Activated CD8-positive, alpha-beta memory T cell treated with anti-CD3 and anti-CD28 coated beads, Interleukin-2, amount 10 ng/mL, durations not matched to agents 7 days and 5 days (primary cell): ENCODE measurements at regions not wholly inside any gene's neighbourhood (a gene's known extent, or its start where the extent isn't known, plus 50 kb on each side); places are given as distances from the start of the nearest gene placed in this dataset.

ENCODE experiments used
- ATAC-seq: fragments of 150-1000 bp; cut with Tn5 transposase; one replicate; pipeline ENCODE4 v1.10.0; 2021; ENCODE audit warnings: moderate library complexity
- CTCF ChIA-PET: fragments of 350-600 bp; sonication (Branson Sonifier 250); formaldehyde crosslinking; loops from one replicate; lab custom pipeline; 2021; ENCODE audit warnings: antibody characterized with exemption; lab: Charles Lee
- DNase-seq: peaks from one replicate; pipeline ENCODE4 v3.0.0-alpha.2; 2020
- H3K27ac Mint-ChIP-seq: one replicate; pipeline ENCODE4 v1.8.0; 2021; ENCODE audit warnings: mild to moderate bottlenecking, mixed read lengths
- H3K27me3 Mint-ChIP-seq: one replicate; pipeline ENCODE4 v1.8.0; 2021; ENCODE audit warnings: mixed read lengths
- H3K36me3 Mint-ChIP-seq: one replicate; pipeline ENCODE4 v1.8.0; 2021; ENCODE audit warnings: mild to moderate bottlenecking, mixed read lengths
- H3K4me1 Mint-ChIP-seq: one replicate; pipeline ENCODE4 v1.8.0; 2021; ENCODE audit warnings: mixed read lengths
- H3K4me3 Mint-ChIP-seq: one replicate; pipeline ENCODE4 v1.8.0; 2021; ENCODE audit warnings: mild to moderate bottlenecking, moderate library complexity, mixed read lengths
- H3K9me3 Mint-ChIP-seq: one replicate; pipeline ENCODE4 v1.8.0; 2022; ENCODE audit warnings: low read depth, mixed read lengths

DNA sequence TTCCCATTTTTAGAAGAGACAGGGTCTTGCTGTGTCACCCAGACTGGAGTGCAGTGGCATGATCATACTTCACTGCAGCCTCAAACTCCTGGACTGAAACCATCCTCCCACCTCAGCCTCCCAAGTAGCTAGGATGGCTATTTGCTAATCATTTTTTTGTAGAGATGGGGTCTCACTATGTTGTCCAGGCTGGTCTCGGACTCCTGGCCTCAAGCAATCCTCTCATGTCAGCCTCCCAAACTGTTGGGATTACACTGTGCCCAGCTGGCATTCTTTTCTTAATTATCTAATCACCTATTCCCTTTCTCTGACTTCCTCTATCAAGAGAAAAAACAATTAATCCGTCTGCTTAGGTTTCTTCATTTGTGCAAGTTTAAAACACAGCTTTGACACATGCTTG is 172.5 kb upstream of the TRIM24 start:
- Mint-ChIP-seq H3K4me1 (no peaks in the 10 kb centered on the region), H3K27me3 (peaks cover 2% of the 10 kb centered on the region), H3K9me3 (no peaks in the 10 kb centered on the region), H3K27ac (no peak overlapping the region), H3K36me3 (no peaks in the 10 kb centered on the region), H3K4me3 (no peak overlapping the region)
- DNase-seq (no peak), ATAC-seq (no peak)
- CTCF ChIA-PET, result no interaction called here

DNA sequence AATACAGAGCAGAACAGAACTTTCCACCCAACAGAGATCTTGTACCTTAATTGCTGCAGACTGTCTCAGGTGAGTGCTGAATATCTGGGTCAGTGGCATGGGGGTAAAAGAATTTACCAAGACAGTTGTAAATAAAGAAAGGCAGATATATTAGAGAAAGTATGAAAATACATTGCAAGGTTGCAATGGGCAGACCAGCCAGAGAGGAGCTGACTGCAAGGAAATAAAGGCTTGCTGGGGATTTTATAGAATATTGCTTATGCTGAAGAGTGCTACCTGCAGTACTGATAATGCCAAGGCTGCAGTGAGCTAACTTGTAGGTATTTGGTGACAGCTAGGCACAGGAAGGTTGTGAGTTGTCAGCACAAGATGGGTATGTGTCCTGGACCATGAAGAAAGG is 171.0 kb upstream of the TRIM24 start:
- Mint-ChIP-seq H3K4me1 (no peaks in the 10 kb centered on the region), H3K27ac (no peak overlapping the region), H3K9me3 (no peaks in the 10 kb centered on the region), H3K4me3 (no peak overlapping the region), H3K36me3 (no peaks in the 10 kb centered on the region), H3K27me3 (no peaks in the 10 kb centered on the region)
- ATAC-seq (no peak), DNase-seq (no peak)
- CTCF ChIA-PET, result no interaction called here

- no peak overlapping the region for H3K27ac Mint-ChIP-seq
- no peaks in the 10 kb centered on the region for H3K27me3 Mint-ChIP-seq
- H3K9me3 Mint-ChIP-seq, result no peaks in the 10 kb centered on the region
- H3K36me3 Mint-ChIP-seq, result no peaks in the 10 kb centered on the region
- ATAC-seq (no peak), DNase-seq (no peak)
- no peak overlapping the region for H3K4me3 Mint-ChIP-seq
- no peaks in the 10 kb centered on the region for H3K4me1 Mint-ChIP-seq
- CTCF ChIA-PET, result no interaction called here
These were observed 170.2 kb upstream of the TRIM24 start for GRCh38 chr7:138289864-138290263.

- H3K27me3 Mint-ChIP-seq, result no peaks in the 10 kb centered on the region
- no peak for ATAC-seq
- H3K4me1 Mint-ChIP-seq, result no peaks in the 10 kb centered on the region
These were observed 167.1 kb upstream of the TRIM24 start for GRCh38 chr7:138292951-138293350.

GRCh38 chr7:138295049-138295637 is 164.9 kb upstream of the TRIM24 start:
- Mint-ChIP-seq H3K27ac (no peak overlapping the region), H3K4me1 (no peaks in the 10 kb centered on the region), H3K27me3 (no peaks in the 10 kb centered on the region), H3K4me3 (no peak overlapping the region), H3K9me3 (no peaks in the 10 kb centered on the region), H3K36me3 (no peaks in the 10 kb centered on the region)
- ATAC-seq (no peak), DNase-seq (no peak)
- CTCF ChIA-PET, result no interaction called here

More at GRCh38 chr7:138292951-138293350, 167.1 kb upstream of the TRIM24 start:
- Mint-ChIP-seq H3K4me3 (no peak overlapping the region), H3K9me3 (no peaks in the 10 kb centered on the region), H3K36me3 (no peaks in the 10 kb centered on the region), H3K27ac (no peak overlapping the region)
- DNase-seq, result no peak
- CTCF ChIA-PET, result no interaction called here

GRCh38 chr7:138297526-138297925 is 162.5 kb upstream of the TRIM24 start:
- no peak for DNase-seq
- Mint-ChIP-seq H3K36me3 (no peaks in the 10 kb centered on the region), H3K9me3 (no peaks in the 10 kb centered on the region), H3K27ac (no peak overlapping the region), H3K4me3 (no peak overlapping the region), H3K27me3 (no peaks in the 10 kb centered on the region), H3K4me1 (no peaks in the 10 kb centered on the region)
- no peak for ATAC-seq
- CTCF ChIA-PET, result no interaction called here

DNA sequence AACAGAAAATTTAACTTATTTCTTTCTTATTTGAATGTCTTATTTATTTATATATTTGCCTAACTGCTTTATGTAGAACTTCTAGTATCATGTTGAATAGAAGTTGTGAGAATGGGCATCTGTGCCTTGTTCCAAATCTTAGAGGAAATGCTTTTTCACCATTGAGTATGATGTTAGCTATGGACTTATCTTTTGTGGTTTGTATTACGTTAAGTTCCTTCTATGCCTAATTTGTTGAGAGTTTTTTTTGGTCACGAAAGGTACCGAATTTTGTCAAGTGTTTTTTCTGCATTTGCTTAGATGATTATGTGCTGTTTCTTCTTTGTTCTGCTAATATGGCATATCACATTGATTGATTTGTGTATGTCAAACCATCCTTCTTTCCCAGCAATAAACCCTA is 161.0 kb upstream of the TRIM24 start:
- no peak overlapping the region for H3K4me3 Mint-ChIP-seq
- no peaks in the 10 kb centered on the region for H3K36me3 Mint-ChIP-seq
- H3K4me1 Mint-ChIP-seq, result no peaks in the 10 kb centered on the region
- DNase-seq (no peak), ATAC-seq (no peak)
- H3K9me3 Mint-ChIP-seq, result no peaks in the 10 kb centered on the region
- no peaks in the 10 kb centered on the region for H3K27me3 Mint-ChIP-seq
- CTCF ChIA-PET, result no interaction called here
- no peak overlapping the region for H3K27ac Mint-ChIP-seq

DNA sequence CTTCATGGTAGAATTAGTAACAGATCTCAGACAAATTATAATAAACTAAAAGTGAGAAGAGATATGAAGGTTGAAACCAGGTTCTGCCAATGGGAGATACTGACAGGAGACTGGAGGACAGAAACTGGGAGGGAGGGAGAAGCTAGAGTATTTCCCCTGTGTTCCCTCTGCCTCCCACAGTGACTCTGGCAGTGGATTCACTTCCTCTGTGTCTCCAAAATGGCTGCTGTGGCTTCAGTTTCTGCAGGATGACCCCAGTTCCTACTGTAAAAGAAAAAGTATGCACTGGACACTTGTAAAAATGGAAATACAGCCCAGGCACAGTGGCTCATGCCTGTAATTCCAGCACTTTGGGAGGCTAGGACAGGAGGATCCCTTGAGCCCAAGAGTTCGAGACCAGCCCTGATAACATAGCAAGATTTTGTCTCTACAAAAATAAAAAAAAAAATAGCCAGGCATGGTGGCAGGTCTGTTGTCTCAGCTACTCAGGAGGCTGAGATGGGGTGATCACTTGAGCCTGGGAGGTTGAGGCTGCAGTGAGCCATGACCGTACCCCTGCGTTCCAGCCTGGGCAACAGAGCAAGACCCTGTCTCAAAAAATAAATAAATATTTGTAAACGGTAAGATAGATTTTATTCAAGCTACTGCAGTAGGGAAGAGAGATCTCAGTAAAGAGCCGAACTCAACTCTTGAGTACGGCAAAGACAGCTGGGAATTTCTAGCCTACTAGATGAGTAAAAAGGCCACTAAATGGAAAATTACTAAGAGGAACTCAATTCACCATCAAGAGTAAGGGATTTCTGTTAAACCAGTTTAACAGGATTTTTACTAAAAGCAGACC is 156.6 kb upstream of the TRIM24 start:
- Mint-ChIP-seq H3K9me3 (no peaks in the 10 kb centered on the region), H3K4me3 (no peak overlapping the region), H3K4me1 (no peaks in the 10 kb centered on the region), H3K36me3 (no peaks in the 10 kb centered on the region), H3K27ac (no peak overlapping the region), H3K27me3 (no peaks in the 10 kb centered on the region)
- CTCF ChIA-PET, result no interaction called here
- ATAC-seq (no peak), DNase-seq (no peak)

DNA sequence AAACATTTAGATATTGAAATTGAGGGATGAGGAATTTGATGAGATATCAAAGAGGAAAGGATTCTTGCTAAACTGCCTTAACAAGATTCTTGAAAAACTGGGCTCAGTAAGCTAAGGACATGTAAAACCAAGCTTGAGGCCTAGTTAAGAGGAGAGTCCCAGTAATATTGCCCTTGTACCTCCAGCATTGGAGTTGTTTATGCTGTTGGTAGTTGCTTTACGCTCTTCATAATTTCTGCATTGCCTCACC is 156.1 kb upstream of the TRIM24 start:
- Mint-ChIP-seq H3K27me3 (no peaks in the 10 kb centered on the region), H3K36me3 (no peaks in the 10 kb centered on the region), H3K9me3 (no peaks in the 10 kb centered on the region), H3K27ac (no peak overlapping the region), H3K4me1 (no peaks in the 10 kb centered on the region), H3K4me3 (no peak overlapping the region)
- DNase-seq (no peak), ATAC-seq (no peak)
- CTCF ChIA-PET, result no interaction called here

GRCh38 chr7:138307633-138308032 is 152.4 kb upstream of the TRIM24 start:
- no peak overlapping the region for H3K27ac Mint-ChIP-seq
- CTCF ChIA-PET, result interaction anchor here (1.2 kb wide), 1 partner anchor 146 kb away, joined by 3 read pairs; no protein-coding TSS in a partner anchor
- H3K36me3 Mint-ChIP-seq, result no peaks in the 10 kb centered on the region
- ATAC-seq (no peak), DNase-seq (no peak)
- no peaks in the 10 kb centered on the region for H3K4me1 Mint-ChIP-seq
- H3K4me3 Mint-ChIP-seq, result no peak overlapping the region
- H3K27me3 Mint-ChIP-seq, result no peaks in the 10 kb centered on the region
- no peaks in the 10 kb centered on the region for H3K9me3 Mint-ChIP-seq

DNA sequence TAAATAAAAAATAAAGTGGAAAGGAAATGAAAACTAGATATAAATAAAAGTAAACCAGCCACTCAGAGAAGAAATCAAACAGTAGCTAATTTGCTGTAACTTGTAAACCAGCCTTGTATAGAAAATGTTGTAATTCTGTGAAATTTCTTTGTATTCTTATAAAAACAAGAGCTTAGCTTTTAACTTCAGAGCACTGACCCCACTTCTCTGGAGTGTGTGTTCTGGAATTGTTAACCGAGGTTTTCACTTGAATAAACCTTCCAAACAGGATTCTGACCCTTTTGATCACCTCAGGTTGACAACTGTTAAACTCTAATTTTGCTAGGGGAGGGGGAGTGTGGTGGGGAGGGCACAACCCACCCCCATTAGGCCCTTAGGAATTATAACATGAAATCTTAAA is 151.9 kb upstream of the TRIM24 start:
- no peak overlapping the region for H3K4me3 Mint-ChIP-seq
- ATAC-seq, result no peak
- no peak overlapping the region for H3K27ac Mint-ChIP-seq
- no peak for DNase-seq
- no peaks in the 10 kb centered on the region for H3K36me3 Mint-ChIP-seq
- H3K9me3 Mint-ChIP-seq, result no peaks in the 10 kb centered on the region
- CTCF ChIA-PET, result no interaction called here
- H3K4me1 Mint-ChIP-seq, result no peaks in the 10 kb centered on the region
- no peaks in the 10 kb centered on the region for H3K27me3 Mint-ChIP-seq

DNA sequence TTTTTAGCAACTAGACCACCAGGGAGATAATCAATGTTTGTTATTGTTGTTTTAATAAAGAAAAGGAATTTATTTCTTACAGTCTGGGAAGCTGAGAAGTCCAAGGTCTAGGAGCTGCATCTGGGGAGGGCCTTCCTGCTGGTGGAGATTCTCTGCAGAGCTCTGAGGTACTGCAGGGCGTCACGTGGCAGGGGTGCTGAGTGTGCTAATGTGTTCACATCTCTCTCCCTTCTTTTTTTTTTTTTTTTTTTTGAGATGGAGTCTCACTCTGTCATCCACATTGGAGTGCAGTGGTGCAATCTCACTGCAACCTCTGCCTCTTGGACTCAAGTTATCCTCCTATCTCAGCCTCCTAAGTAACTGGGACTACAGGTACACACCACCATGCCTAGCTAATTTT is 150.9 kb upstream of the TRIM24 start:
- Mint-ChIP-seq H3K4me1 (no peaks in the 10 kb centered on the region), H3K36me3 (no peaks in the 10 kb centered on the region), H3K4me3 (no peak overlapping the region), H3K9me3 (no peaks in the 10 kb centered on the region), H3K27me3 (no peaks in the 10 kb centered on the region), H3K27ac (no peak overlapping the region)
- ATAC-seq (no peak), DNase-seq (no peak)
- CTCF ChIA-PET, result no interaction called here

GRCh38 chr7:138313829-138314178 is 146.3 kb upstream of the TRIM24 start:
- Mint-ChIP-seq H3K27me3 (no peaks in the 10 kb centered on the region), H3K36me3 (no peaks in the 10 kb centered on the region), H3K9me3 (no peaks in the 10 kb centered on the region), H3K27ac (no peak overlapping the region), H3K4me1 (no peaks in the 10 kb centered on the region), H3K4me3 (no peak overlapping the region)
- DNase-seq, result no peak
- CTCF ChIA-PET, result interaction anchor here (0.5 kb wide), 1 partner anchor 31 kb away, joined by 3 read pairs; no protein-coding TSS in a partner anchor
- no peak for ATAC-seq

GRCh38 chr7:138316421-138317043 is 143.5 kb upstream of the TRIM24 start:
- ATAC-seq (no peak), DNase-seq (no peak)
- Mint-ChIP-seq H3K27ac (no peak overlapping the region), H3K36me3 (no peaks in the 10 kb centered on the region), H3K4me1 (no peaks in the 10 kb centered on the region), H3K4me3 (no peak overlapping the region), H3K27me3 (no peaks in the 10 kb centered on the region), H3K9me3 (no peaks in the 10 kb centered on the region)
- CTCF ChIA-PET, result no interaction called here
